Activated CD4-positive, alpha-beta T cell treated with anti-CD3 and anti-CD28 coated beads, Interleukin-2, amount 10 ng/mL, durations not matched to agents 7 days and 5 days (primary cell): ENCODE measurements at regions not wholly inside any gene's neighbourhood (a gene's known extent, or its start where the extent isn't known, plus 50 kb on each side); places are given as distances from the start of the nearest gene placed in this dataset.

Experiments
- CTCF ChIA-PET: fragments of 350-600 bp; sonication (Branson Sonifier 250); formaldehyde crosslinking; loops from one replicate; lab custom pipeline; 2021; ENCODE audit warnings: antibody characterized with exemption; lab: Charles Lee
- POLR2A ChIA-PET: fragments of 350-600 bp; sonication (Branson Sonifier 250); formaldehyde crosslinking; loops from one replicate; lab custom pipeline; 2021; ENCODE audit warnings: antibody characterized with exemption; lab: Charles Lee
- DNase-seq: peaks from one replicate; pipeline ENCODE4 v3.0.0-alpha.2; 2020
- H3K27ac Mint-ChIP-seq: one replicate; pipeline ENCODE4 v1.8.0; 2021; ENCODE audit warnings: mild to moderate bottlenecking, moderate library complexity, mixed read lengths
- H3K27me3 Mint-ChIP-seq: one replicate; pipeline ENCODE4 v1.8.0; 2021; ENCODE audit warnings: mixed read lengths
- H3K36me3 Mint-ChIP-seq: one replicate; pipeline ENCODE4 v1.8.0; 2021; ENCODE audit warnings: low read depth, mixed read lengths
- H3K4me1 Mint-ChIP-seq: one replicate; pipeline ENCODE4 v1.8.0; 2021; ENCODE audit warnings: mixed read lengths
- H3K4me3 Mint-ChIP-seq: one replicate; pipeline ENCODE4 v1.8.0; 2021; ENCODE audit warnings: mild to moderate bottlenecking, moderate library complexity, mixed read lengths
- H3K9me3 Mint-ChIP-seq: one replicate; pipeline ENCODE4 v1.8.0; 2021; ENCODE audit warnings: mixed read lengths

DNA sequence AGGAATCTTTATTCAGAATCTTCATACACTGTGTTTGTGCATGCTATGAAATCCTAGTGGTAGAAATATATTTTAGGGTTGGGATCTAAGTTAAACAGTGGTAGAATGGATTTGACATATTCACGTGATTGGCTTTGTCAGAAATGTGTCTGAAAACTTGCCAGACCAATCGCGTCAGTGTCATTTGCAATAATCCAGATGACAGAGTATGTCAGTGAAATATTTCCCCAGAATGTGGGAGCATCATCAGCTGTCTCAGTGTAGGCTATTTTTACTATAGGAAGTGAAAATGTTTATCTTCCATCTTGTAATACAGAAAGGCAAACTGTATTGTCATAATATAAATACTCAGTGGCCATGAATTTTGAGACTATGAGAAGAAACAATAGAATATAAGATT is 220.6 kb upstream of the EDIL3 start:
- no peak overlapping the region for H3K27ac Mint-ChIP-seq
- H3K4me1 Mint-ChIP-seq = no peaks in the 10 kb centered on the region
- no peaks in the 10 kb centered on the region for H3K36me3 Mint-ChIP-seq
- no peak for DNase-seq
- H3K27me3 Mint-ChIP-seq = no peaks in the 10 kb centered on the region
- ChIA-PET POLR2A (no interaction called here), CTCF (no interaction called here)
- H3K9me3 Mint-ChIP-seq = no peaks in the 10 kb centered on the region
- no peak overlapping the region for H3K4me3 Mint-ChIP-seq

GRCh38 chr5:84603568-84604185 is 219.0 kb upstream of the EDIL3 start:
- no peak for DNase-seq
- ChIA-PET CTCF (no interaction called here), POLR2A (no interaction called here)
- no peaks in the 10 kb centered on the region for H3K27me3 Mint-ChIP-seq
- no peaks in the 10 kb centered on the region for H3K4me1 Mint-ChIP-seq
- H3K27ac Mint-ChIP-seq = no peak overlapping the region
- H3K36me3 Mint-ChIP-seq = no peaks in the 10 kb centered on the region
- no peak overlapping the region for H3K4me3 Mint-ChIP-seq
- H3K9me3 Mint-ChIP-seq = no peaks in the 10 kb centered on the region

DNA sequence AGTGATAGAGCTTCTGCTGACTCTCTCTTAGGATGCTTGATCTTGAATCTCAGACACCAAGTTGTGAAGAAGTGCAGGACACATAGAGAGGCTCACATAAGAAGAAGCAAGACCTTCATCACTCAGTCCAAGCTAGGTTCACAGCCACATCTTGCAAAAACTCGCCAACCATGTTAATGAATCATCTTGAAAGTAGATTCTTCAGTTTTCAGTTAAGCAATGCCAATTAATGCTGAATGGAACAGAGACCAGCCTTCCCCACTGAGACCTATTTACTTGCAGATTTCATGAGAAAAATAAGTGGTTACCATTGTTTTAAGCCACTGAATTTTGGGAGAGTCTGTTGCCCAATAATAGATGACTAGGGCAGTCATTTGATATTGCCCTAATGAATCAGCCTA is 217.7 kb upstream of the EDIL3 start:
- Mint-ChIP-seq H3K36me3 (no peaks in the 10 kb centered on the region), H3K4me1 (no peaks in the 10 kb centered on the region), H3K4me3 (no peak overlapping the region), H3K27me3 (no peaks in the 10 kb centered on the region), H3K27ac (no peak overlapping the region), H3K9me3 (no peaks in the 10 kb centered on the region)
- CTCF ChIA-PET = no interaction called here
- DNase-seq = no peak
- POLR2A ChIA-PET = no interaction called here

DNA sequence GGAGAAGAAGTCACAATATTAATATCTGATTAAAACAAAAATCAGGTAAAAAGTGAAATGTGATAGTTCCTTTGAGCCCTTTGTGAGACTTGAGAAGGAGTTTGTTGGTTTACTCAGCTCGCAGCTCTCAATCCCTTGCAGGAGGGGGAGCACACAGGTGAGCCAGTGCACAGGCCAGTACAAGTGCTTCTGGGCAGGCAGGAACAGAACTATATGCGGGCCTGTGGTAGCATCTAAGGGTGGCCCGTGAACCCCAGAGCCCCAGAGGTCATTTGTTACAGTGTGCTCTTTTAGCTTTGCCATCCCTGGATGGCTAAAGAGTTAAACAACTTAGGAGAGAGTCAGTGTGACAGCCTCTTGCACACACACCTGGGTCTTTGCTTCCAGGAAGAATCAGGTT is 215.3 kb upstream of the EDIL3 start:
- no peak for DNase-seq
- Mint-ChIP-seq H3K4me1 (no peaks in the 10 kb centered on the region), H3K36me3 (no peaks in the 10 kb centered on the region), H3K27ac (no peak overlapping the region), H3K4me3 (no peak overlapping the region), H3K9me3 (no peaks in the 10 kb centered on the region), H3K27me3 (no peaks in the 10 kb centered on the region)
- ChIA-PET CTCF (no interaction called here), POLR2A (no interaction called here)

- no peaks in the 10 kb centered on the region for H3K36me3 Mint-ChIP-seq
- H3K9me3 Mint-ChIP-seq = no peaks in the 10 kb centered on the region
- POLR2A ChIA-PET = no interaction called here
- DNase-seq = no peak
- H3K27ac Mint-ChIP-seq = no peak overlapping the region
- no peaks in the 10 kb centered on the region for H3K27me3 Mint-ChIP-seq
- H3K4me3 Mint-ChIP-seq = no peak overlapping the region
- CTCF ChIA-PET = no interaction called here
- H3K4me1 Mint-ChIP-seq = no peaks in the 10 kb centered on the region
These were observed 213.2 kb upstream of the EDIL3 start for GRCh38 chr5:84597904-84598303.

- ChIA-PET POLR2A (no interaction called here), CTCF (no interaction called here)
- H3K4me3 Mint-ChIP-seq = no peak overlapping the region
- H3K4me1 Mint-ChIP-seq = no peaks in the 10 kb centered on the region
- H3K9me3 Mint-ChIP-seq = no peaks in the 10 kb centered on the region
- no peaks in the 10 kb centered on the region for H3K36me3 Mint-ChIP-seq
- H3K27ac Mint-ChIP-seq = no peak overlapping the region
- H3K27me3 Mint-ChIP-seq = no peaks in the 10 kb centered on the region
- DNase-seq = no peak
These were observed 205.9 kb upstream of the EDIL3 start for GRCh38 chr5:84590629-84591028.

DNA sequence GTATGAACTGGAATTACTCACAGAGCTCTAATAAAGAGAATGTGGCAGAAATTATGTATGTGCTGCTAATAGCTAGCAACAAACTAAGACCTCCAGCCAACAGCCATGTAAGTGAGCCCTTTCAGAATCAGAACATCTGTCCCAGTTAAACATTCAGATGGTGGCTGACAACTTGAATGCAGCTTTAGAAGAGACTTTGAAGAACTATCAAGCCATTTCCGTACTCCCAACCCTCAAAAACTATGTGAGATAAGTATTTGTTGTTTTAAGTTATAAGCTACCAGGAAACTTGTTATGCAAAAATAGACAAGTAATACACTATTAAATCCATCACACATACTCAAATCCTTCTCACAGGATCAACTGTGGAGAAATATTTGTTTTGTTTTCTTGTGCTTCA is 205.2 kb upstream of the EDIL3 start:
- no peaks in the 10 kb centered on the region for H3K36me3 Mint-ChIP-seq
- no peak overlapping the region for H3K27ac Mint-ChIP-seq
- ChIA-PET POLR2A (no interaction called here), CTCF (no interaction called here)
- H3K27me3 Mint-ChIP-seq = no peaks in the 10 kb centered on the region
- H3K4me1 Mint-ChIP-seq = no peaks in the 10 kb centered on the region
- no peak overlapping the region for H3K4me3 Mint-ChIP-seq
- no peaks in the 10 kb centered on the region for H3K9me3 Mint-ChIP-seq
- DNase-seq = no peak

- DNase-seq = no peak
These were observed 200.5 kb upstream of the EDIL3 start for GRCh38 chr5:84585218-84585617.

DNA sequence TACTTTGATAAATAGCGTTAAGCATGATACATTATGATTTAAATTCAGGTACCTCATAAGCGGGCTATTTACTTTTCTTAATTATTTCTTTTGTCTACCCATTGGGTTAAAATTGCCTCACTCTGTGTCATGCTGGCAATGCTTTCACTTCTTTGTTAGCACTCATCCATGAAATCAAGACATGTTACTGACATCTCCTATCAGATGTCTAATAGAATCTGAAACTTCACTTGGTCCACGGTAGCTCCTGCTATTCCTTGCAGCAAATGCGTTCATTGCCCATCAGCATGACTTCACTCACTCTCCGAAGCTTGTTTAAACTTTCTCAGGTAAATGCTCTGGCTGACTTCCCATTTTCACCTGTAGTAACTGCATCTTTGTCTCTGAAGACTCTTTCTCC is 193.5 kb upstream of the EDIL3 start:
- CTCF ChIA-PET = no interaction called here

More at GRCh38 chr5:84585218-84585617, 200.5 kb upstream of the EDIL3 start:
- Mint-ChIP-seq H3K27me3 (no peaks in the 10 kb centered on the region), H3K4me1 (no peaks in the 10 kb centered on the region), H3K4me3 (no peak overlapping the region), H3K36me3 (no peaks in the 10 kb centered on the region), H3K9me3 (no peaks in the 10 kb centered on the region), H3K27ac (no peak overlapping the region)
- CTCF ChIA-PET = no interaction called here
- POLR2A ChIA-PET = no interaction called here

GRCh38 chr5:84573017-84573712 is 188.5 kb upstream of the EDIL3 start:
- no peak for DNase-seq
- Mint-ChIP-seq H3K4me1 (no peaks in the 10 kb centered on the region), H3K36me3 (no peaks in the 10 kb centered on the region), H3K27ac (no peak overlapping the region), H3K4me3 (no peak overlapping the region), H3K27me3 (no peaks in the 10 kb centered on the region), H3K9me3 (no peaks in the 10 kb centered on the region)
- ChIA-PET POLR2A (no interaction called here), CTCF (no interaction called here)

More for the DNA sequence above, 193.5 kb upstream of the EDIL3 start:
- Mint-ChIP-seq H3K36me3 (no peaks in the 10 kb centered on the region), H3K27ac (no peak overlapping the region), H3K4me1 (no peaks in the 10 kb centered on the region), H3K4me3 (no peak overlapping the region), H3K27me3 (no peaks in the 10 kb centered on the region), H3K9me3 (no peaks in the 10 kb centered on the region)
- no peak for DNase-seq
- POLR2A ChIA-PET = no interaction called here

GRCh38 chr5:84569307-84569706 is 184.6 kb upstream of the EDIL3 start:
- no peak overlapping the region for H3K27ac Mint-ChIP-seq

GRCh38 chr5:84568171-84568570 is 183.5 kb upstream of the EDIL3 start:
- no peak overlapping the region for H3K4me3 Mint-ChIP-seq
- H3K4me1 Mint-ChIP-seq = no peaks in the 10 kb centered on the region
- ChIA-PET CTCF (no interaction called here), POLR2A (no interaction called here)
- no peak overlapping the region for H3K27ac Mint-ChIP-seq
- H3K27me3 Mint-ChIP-seq = no peaks in the 10 kb centered on the region
- no peak for DNase-seq
- no peaks in the 10 kb centered on the region for H3K9me3 Mint-ChIP-seq
- H3K36me3 Mint-ChIP-seq = no peaks in the 10 kb centered on the region

More at GRCh38 chr5:84569307-84569706, 184.6 kb upstream of the EDIL3 start:
- Mint-ChIP-seq H3K4me3 (no peak overlapping the region), H3K9me3 (no peaks in the 10 kb centered on the region), H3K36me3 (no peaks in the 10 kb centered on the region), H3K4me1 (no peaks in the 10 kb centered on the region), H3K27me3 (no peaks in the 10 kb centered on the region)
- ChIA-PET POLR2A (no interaction called here), CTCF (no interaction called here)
- DNase-seq = no peak

DNA sequence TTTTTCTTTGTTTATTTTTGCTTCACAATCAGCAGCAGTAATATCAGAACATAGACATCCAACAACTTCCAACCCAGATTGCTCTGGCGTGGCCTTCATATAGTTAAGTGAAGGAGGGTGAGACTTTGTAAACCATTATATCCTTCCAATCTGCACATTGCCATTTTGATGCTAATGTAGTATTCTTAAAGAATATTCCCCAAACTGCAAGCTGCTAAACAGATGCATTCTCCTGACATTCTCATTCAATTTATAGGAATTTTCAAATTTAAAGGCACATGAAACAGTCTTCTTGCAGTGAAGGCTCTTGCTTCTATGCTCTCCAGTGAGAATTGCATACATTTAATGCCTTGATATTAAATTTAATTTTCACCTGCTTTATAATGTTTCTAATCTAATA is 181.2 kb upstream of the EDIL3 start:
- CTCF ChIA-PET = no interaction called here
- no peak overlapping the region for H3K27ac Mint-ChIP-seq
- POLR2A ChIA-PET = no interaction called here
- H3K27me3 Mint-ChIP-seq = no peaks in the 10 kb centered on the region
- no peak for DNase-seq
- H3K36me3 Mint-ChIP-seq = no peaks in the 10 kb centered on the region
- H3K4me1 Mint-ChIP-seq = no peaks in the 10 kb centered on the region
- no peak overlapping the region for H3K4me3 Mint-ChIP-seq
- H3K9me3 Mint-ChIP-seq = no peaks in the 10 kb centered on the region
